Fibroblast of skin of back (primary cell): ENCODE measurements at regions not wholly inside any gene's neighbourhood (a gene's known extent, or its start where the extent isn't known, plus 50 kb on each side); places are given as distances from the start of the nearest gene placed in this dataset.

Experiments used
- DNase-seq: peaks from one replicate; pipeline ENCODE4 v3.0.0-alpha.2; 2013

- DNase-seq = peak; percentile 50
Measured at GRCh38 chr5:153147891-153148623, 342.4 kb upstream of the GRIA1 start.

GRCh38 chr5:153148624-153148976 is 341.9 kb upstream of the GRIA1 start:
- DNase-seq = no peak

- no peak for DNase-seq
Measured at GRCh38 chr5:153151558-153151957, 338.9 kb upstream of the GRIA1 start.

GRCh38 chr5:153153086-153153485 is 337.4 kb upstream of the GRIA1 start:
- peak; percentile 83 for DNase-seq

- peak; percentile 69 for DNase-seq
Measured at GRCh38 chr5:153157156-153157555, 333.3 kb upstream of the GRIA1 start.

GRCh38 chr5:153158608-153159007 is 331.9 kb upstream of the GRIA1 start:
- peak; percentile 13 for DNase-seq

- DNase-seq = peak; percentile 90
Measured at GRCh38 chr5:153159616-153160015, 330.9 kb upstream of the GRIA1 start.

- peak; percentile 0 for DNase-seq
Measured at GRCh38 chr5:153168241-153168640, 322.2 kb upstream of the GRIA1 start.

GRCh38 chr5:153187503-153187902 is 303.0 kb upstream of the GRIA1 start:
- DNase-seq = no peak

GRCh38 chr5:153206361-153206760 is 284.1 kb upstream of the GRIA1 start:
- DNase-seq = no peak

- no peak for DNase-seq
Measured at GRCh38 chr5:153209016-153209415, 281.5 kb upstream of the GRIA1 start.

- DNase-seq = no peak
Measured at GRCh38 chr5:153209687-153210086, 280.8 kb upstream of the GRIA1 start.

GRCh38 chr5:153211076-153211475 is 279.4 kb upstream of the GRIA1 start:
- no peak for DNase-seq

GRCh38 chr5:153212471-153212870 is 278.0 kb upstream of the GRIA1 start:
- DNase-seq = no peak

GRCh38 chr5:153222936-153223335 is 267.5 kb upstream of the GRIA1 start:
- DNase-seq = peak; percentile 85

GRCh38 chr5:153223376-153223775 is 267.1 kb upstream of the GRIA1 start:
- DNase-seq = peak; percentile 10

- DNase-seq = no peak
Measured at GRCh38 chr5:153224651-153225050, 265.8 kb upstream of the GRIA1 start.

GRCh38 chr5:153233933-153234332 is 256.5 kb upstream of the GRIA1 start:
- no peak for DNase-seq

GRCh38 chr5:153236319-153236718 is 254.2 kb upstream of the GRIA1 start:
- no peak for DNase-seq

- DNase-seq = no peak
Measured at GRCh38 chr5:153237671-153238332, 252.7 kb upstream of the GRIA1 start.

GRCh38 chr5:153257381-153257780 is 233.1 kb upstream of the GRIA1 start:
- no peak for DNase-seq

GRCh38 chr5:153258469-153258868 is 232.0 kb upstream of the GRIA1 start:
- DNase-seq = no peak

GRCh38 chr5:153267506-153267905 is 223.0 kb upstream of the GRIA1 start:
- no peak for DNase-seq

GRCh38 chr5:153275695-153276094 is 214.8 kb upstream of the GRIA1 start:
- DNase-seq = no peak
